GM19351 (cell line): ENCODE measurements at regions not wholly inside any gene's neighbourhood (a gene's known extent, or its start where the extent isn't known, plus 50 kb on each side); places are given as distances from the start of the nearest gene placed in this dataset.
"Not testable (repeated sequence)": the region's sequence is repeated elsewhere in the genome, so short reads cannot be mapped to it uniquely, and the experiment has no call there.

Experiments
- ATAC-seq: cut with Tn5 transposase; IDR thresholded peaks from one replicate; pipeline ENCODE4 v1.9.1; 2021; ENCODE audit warnings: mild to moderate bottlenecking, moderate library complexity; ENCODE audit not compliant: unreplicated experiment

- ATAC-seq = no peak
Observed at GRCh38 chr12:79993106-79993862, 58.4 kb upstream of the PPP1R12A start.

GRCh38 chr12:79991586-79991985, 56.7 kb upstream of the PPP1R12A start:
- no peak for ATAC-seq

DNA sequence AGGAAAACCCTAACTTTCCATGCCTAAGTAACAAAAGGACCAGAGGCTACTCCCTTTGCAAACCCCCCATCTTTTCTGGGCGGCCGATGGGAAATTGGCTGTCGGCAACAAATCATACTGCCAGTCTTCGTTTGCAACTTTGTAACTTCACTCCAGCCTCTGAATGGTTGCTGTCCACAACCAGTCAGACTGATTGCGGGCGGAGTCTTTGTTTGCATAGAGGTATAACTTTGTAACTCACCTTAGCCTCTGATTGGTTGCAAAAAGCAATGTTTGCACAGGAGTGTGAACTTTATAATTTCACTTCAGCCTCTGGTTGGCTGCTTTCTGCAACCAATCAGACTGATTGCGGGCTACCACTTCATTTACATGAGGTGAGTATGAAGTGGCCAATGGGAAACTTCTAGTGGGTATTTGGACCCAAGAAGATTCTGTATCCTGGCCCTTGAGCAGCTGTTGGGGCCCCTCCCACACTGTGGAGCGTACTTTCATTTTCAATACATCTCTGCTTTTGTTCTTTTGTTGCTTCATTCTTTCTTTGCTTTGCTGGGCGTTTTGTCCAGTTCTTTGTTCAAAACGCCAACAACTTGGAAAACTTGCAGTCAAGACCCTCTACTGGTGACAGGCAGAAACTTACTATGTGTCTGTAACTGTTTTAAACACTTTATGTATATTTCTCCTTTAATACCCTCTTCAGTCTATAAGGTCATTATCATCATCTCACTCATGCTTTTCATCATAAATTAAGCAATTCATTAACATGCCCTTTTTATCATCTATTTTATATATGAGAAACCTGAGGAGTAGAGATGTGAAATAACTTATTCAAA, 55.8 kb upstream of the PPP1R12A start:
- not testable (repeated sequence) for ATAC-seq

DNA sequence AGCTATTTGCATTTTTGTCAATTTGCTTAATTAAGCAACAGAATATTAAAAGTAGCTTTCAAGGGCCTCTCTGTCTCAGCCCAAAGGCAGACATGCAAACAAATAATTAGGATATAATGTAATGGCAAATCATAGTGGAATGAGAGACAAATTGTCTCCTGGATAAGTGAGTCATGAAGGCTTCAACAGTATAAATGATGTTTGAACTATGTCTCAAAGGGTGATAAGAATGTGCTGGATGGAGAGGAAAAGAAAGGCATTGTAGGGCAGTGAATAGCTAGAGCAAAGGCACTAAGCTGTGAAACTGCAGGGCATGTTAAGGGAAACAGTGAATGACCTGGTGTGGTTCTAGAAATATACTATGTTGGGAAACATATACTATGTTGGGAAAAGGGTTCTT, 53.5 kb upstream of the PPP1R12A start:
- no peak for ATAC-seq

- no peak for ATAC-seq
Observed at GRCh38 chr12:79987731-79988130, 52.8 kb upstream of the PPP1R12A start.
